ENCODE measurements at regions not wholly inside any gene's neighbourhood (a gene's known extent, or its start where the extent isn't known, plus 50 kb on each side); places are given as distances from the start of the nearest gene placed in this dataset.

- DNase-seq (ENCODE audit: low read depth in 2 of 2): no peak
Observed at GRCh38 chr10:8596929-8597472, 542.5 kb downstream of the GATA3 start.

GRCh38 chr10:8600192-8600591 is 545.7 kb downstream of the GATA3 start:
- DNase-seq (ENCODE audit: low read depth in 2 of 2): no peak

GRCh38 chr10:8602821-8603220 is 548.3 kb downstream of the GATA3 start:
- DNase-seq (ENCODE audit: low read depth in 2 of 2): no peak

- DNase-seq (ENCODE audit: low read depth in 2 of 2): no peak
Observed at GRCh38 chr10:8614054-8614565, 559.6 kb downstream of the GATA3 start.

- DNase-seq (ENCODE audit: low read depth in 2 of 2): no peak
Observed at GRCh38 chr10:8615118-8615517, 560.6 kb downstream of the GATA3 start.

GRCh38 chr10:8616166-8616565 is 561.7 kb downstream of the GATA3 start:
- no peak for DNase-seq (ENCODE audit: low read depth in 2 of 2)

GRCh38 chr10:8617792-8618191 is 563.3 kb downstream of the GATA3 start:
- DNase-seq (ENCODE audit: low read depth in 2 of 2): no peak

GRCh38 chr10:8618834-8619233 is 564.3 kb downstream of the GATA3 start:
- no peak for DNase-seq (ENCODE audit: low read depth in 2 of 2)

GRCh38 chr10:8628351-8628750 is 573.9 kb downstream of the GATA3 start:
- no peak for DNase-seq (ENCODE audit: low read depth in 2 of 2)

GRCh38 chr10:8633909-8634308 is 579.4 kb downstream of the GATA3 start:
- DNase-seq (ENCODE audit: low read depth in 2 of 2): no peak

- DNase-seq (ENCODE audit: low read depth in 2 of 2): no peak
Observed at GRCh38 chr10:8636371-8636770, 581.9 kb downstream of the GATA3 start.

- no peak for DNase-seq (ENCODE audit: low read depth in 2 of 2)
Observed at GRCh38 chr10:8637640-8638039, 583.2 kb downstream of the GATA3 start.

- no peak for DNase-seq (ENCODE audit: low read depth in 2 of 2)
Observed at GRCh38 chr10:8638088-8638672, 583.7 kb downstream of the GATA3 start.

- DNase-seq (ENCODE audit: low read depth in 2 of 2): no peak
Observed at GRCh38 chr10:8639486-8640185, 585.1 kb downstream of the GATA3 start.

GRCh38 chr10:8640301-8640700 is 585.8 kb downstream of the GATA3 start:
- DNase-seq (ENCODE audit: low read depth in 2 of 2): no peak

- no peak for DNase-seq (ENCODE audit: low read depth in 2 of 2)
Observed at GRCh38 chr10:8640878-8641277, 586.4 kb downstream of the GATA3 start.

- DNase-seq (ENCODE audit: low read depth in 2 of 2): no peak
Observed at GRCh38 chr10:8656261-8656660, 601.8 kb downstream of the GATA3 start.

GRCh38 chr10:8659982-8660381 is 605.5 kb downstream of the GATA3 start:
- DNase-seq (ENCODE audit: low read depth in 2 of 2): no peak

GRCh38 chr10:8661886-8662285 is 607.4 kb downstream of the GATA3 start:
- no peak for DNase-seq (ENCODE audit: low read depth in 2 of 2)

- DNase-seq (ENCODE audit: low read depth in 2 of 2): no peak
Observed at GRCh38 chr10:8663131-8663530, 608.6 kb downstream of the GATA3 start.

- DNase-seq (ENCODE audit: low read depth in 2 of 2): no peak
Observed at GRCh38 chr10:8665322-8665721, 610.8 kb downstream of the GATA3 start.

- DNase-seq (ENCODE audit: low read depth in 2 of 2): no peak
Observed at GRCh38 chr10:8670461-8670860, 616.0 kb downstream of the GATA3 start.

- no peak for DNase-seq (ENCODE audit: low read depth in 2 of 2)
Observed at GRCh38 chr10:8674230-8674629, 619.7 kb downstream of the GATA3 start.
